K562 (cell line): ENCODE measurements at regions not wholly inside any gene's neighbourhood (a gene's known extent, or its start where the extent isn't known, plus 50 kb on each side); places are given as distances from the start of the nearest gene placed in this dataset.

Experiments
- DPF2 ChIP-seq: fragments of 450-650 bp; IDR thresholded peaks from 2 replicates; pipeline ENCODE4 v1.6.1; 2016
- EP400 ChIP-seq: fragments of 450-650 bp; IDR thresholded peaks from 2 replicates; pipeline ENCODE4 v1.6.1; 2017; ENCODE audit warnings: antibody characterized with exemption, mild to moderate bottlenecking, moderate library complexity
- HIVEP1 ChIP-seq: fragments of 250-450 bp; sonication (Bioruptor Pico); IDR thresholded peaks from 2 replicates; pipeline ENCODE4 v1.4.0; 2020; ENCODE audit warnings: mild to moderate bottlenecking
- HMGN3 ChIP-seq: IDR thresholded peaks from 2 replicates; pipeline ENCODE4 v1.6.1; 2011; ENCODE audit warnings: borderline replicate concordance, low read depth, mild to moderate bottlenecking, mixed read lengths, low read length; ENCODE audit not compliant: insufficient read length; ENCODE audit errors: extremely low read depth
- HSF4 ChIP-seq: fragments of 250-450 bp; sonication (Bioruptor Pico); IDR thresholded peaks from 2 replicates; pipeline ENCODE4 v2.1.2; 2022; ENCODE audit warnings: mild to moderate bottlenecking, moderate library complexity, borderline replicate concordance
- IFI16 ChIP-seq: fragments of 250-450 bp; sonication (Bioruptor Pico); IDR thresholded peaks from 2 replicates; pipeline ENCODE4 v2.1.2; 2022; ENCODE audit warnings: mild to moderate bottlenecking, inconsistent platforms
- KDM4B ChIP-seq, 2 experiments: fragments of 450-650 bp in 1 of 2; sonication (generic) in 1 of 2; IDR thresholded peaks; 2 replicates each; pipeline ENCODE4 v1.6.1; 2016 to 2017; ENCODE audit warnings: borderline replicate concordance in 2 of 2, antibody characterized with exemption in 1 of 2, low read depth in 1 of 2, mild to moderate bottlenecking in 1 of 2
- MIER1 ChIP-seq: fragments of 450-650 bp; IDR thresholded peaks from 2 replicates; pipeline ENCODE4 v1.6.1; 2016; ENCODE audit warnings: antibody characterized with exemption, mild to moderate bottlenecking, low read depth
- NCOA2 ChIP-seq, 2 experiments: fragments of 450-650 bp; IDR thresholded peaks; 2 replicates each; pipeline ENCODE4 v1.6.1; 2018; ENCODE audit warnings: mild to moderate bottlenecking in 2 of 2, moderate library complexity in 1 of 2; ENCODE audit not compliant: partially characterized antibody in 2 of 2
- NUFIP1 ChIP-seq: fragments of 450-650 bp; IDR thresholded peaks from 2 replicates; pipeline ENCODE4 v1.6.1; 2018; ENCODE audit not compliant: partially characterized antibody
- SMARCA4 ChIP-seq: fragments of 450-650 bp; IDR thresholded peaks from 2 replicates; pipeline ENCODE4 v1.6.1; 2016
- TRIM28 ChIP-seq: fragments of 450-650 bp; IDR thresholded peaks from 2 replicates; pipeline ENCODE4 v1.6.1; 2017
- ZNF133 ChIP-seq: fragments of 250-450 bp; sonication (Bioruptor Pico); IDR thresholded peaks from 2 replicates; pipeline ENCODE4 v1.4.0; 2020; ENCODE audit warnings: mild to moderate bottlenecking
- ZNF316 ChIP-seq: fragments of 450-650 bp; IDR thresholded peaks from 2 replicates; pipeline ENCODE4 v1.6.1; 2016
- ZNF324 ChIP-seq: fragments of 250-450 bp; sonication (Bioruptor Pico); IDR thresholded peaks from 2 replicates; pipeline ENCODE4 v1.4.0; 2020; ENCODE audit warnings: mild to moderate bottlenecking
- ZNF699 ChIP-seq: fragments of 250-450 bp; sonication (Bioruptor Pico); IDR thresholded peaks from 2 replicates; pipeline ENCODE4 v1.8.0; 2021; ENCODE audit warnings: mild to moderate bottlenecking, moderate library complexity; ENCODE audit not compliant: insufficient replicate concordance
- TF ChIP-seq, protein P1 (sequence below): IDR thresholded peaks from 3 replicates; pipeline ENCODE4 v1.6.1; 2011; ENCODE audit warnings: borderline replicate concordance, mild to moderate bottlenecking, moderate library complexity; ENCODE audit not compliant: insufficient read length; ENCODE audit errors: extremely low read depth
- TF ChIP-seq, protein P2 (sequence below): fragments of 250-450 bp; sonication (Bioruptor Pico); IDR thresholded peaks from 2 replicates; pipeline ENCODE4 v1.6.1; 2021; ENCODE audit warnings: mild to moderate bottlenecking
- TF ChIP-seq, protein P3 (sequence below): fragments of 450-650 bp; IDR thresholded peaks from 2 replicates; pipeline ENCODE4 v1.6.1; 2016; ENCODE audit warnings: low read depth

DNA sequence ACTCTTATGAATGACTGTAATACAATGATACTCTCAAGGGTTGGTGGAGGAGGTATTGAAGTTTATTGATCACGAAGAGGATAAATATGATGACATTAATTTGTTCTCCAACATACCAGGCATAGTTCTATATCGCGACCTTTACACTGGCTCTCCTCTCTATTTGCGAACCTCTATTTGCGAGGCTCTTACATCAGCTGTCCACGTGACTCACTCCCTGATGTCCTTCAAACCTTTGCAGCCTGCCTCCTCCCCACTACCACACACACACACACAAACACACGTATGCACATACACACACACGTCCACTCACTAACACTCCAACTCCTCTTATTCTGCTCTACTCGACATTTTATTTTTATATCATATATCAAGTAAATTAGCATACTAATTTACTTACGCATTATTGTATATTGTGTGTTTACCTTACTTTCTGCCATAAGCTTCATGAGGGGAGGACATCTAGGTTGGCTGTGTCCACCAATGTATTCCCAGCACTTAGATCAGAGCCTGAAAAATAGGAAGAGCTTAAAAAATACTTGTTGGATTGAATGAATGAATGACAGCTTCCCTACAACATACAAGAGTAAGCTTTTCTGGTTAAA, 53.3 kb upstream of the TNFRSF21 start (continued):
- TF ChIP-seq, protein P1, sequence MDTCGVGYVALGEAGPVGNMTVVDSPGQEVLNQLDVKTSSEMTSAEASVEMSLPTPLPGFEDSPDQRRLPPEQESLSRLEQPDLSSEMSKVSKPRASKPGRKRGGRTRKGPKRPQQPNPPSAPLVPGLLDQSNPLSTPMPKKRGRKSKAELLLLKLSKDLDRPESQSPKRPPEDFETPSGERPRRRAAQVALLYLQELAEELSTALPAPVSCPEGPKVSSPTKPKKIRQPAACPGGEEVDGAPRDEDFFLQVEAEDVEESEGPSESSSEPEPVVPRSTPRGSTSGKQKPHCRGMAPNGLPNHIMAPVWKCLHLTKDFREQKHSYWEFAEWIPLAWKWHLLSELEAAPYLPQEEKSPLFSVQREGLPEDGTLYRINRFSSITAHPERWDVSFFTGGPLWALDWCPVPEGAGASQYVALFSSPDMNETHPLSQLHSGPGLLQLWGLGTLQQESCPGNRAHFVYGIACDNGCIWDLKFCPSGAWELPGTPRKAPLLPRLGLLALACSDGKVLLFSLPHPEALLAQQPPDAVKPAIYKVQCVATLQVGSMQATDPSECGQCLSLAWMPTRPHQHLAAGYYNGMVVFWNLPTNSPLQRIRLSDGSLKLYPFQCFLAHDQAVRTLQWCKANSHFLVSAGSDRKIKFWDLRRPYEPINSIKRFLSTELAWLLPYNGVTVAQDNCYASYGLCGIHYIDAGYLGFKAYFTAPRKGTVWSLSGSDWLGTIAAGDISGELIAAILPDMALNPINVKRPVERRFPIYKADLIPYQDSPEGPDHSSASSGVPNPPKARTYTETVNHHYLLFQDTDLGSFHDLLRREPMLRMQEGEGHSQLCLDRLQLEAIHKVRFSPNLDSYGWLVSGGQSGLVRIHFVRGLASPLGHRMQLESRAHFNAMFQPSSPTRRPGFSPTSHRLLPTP, result no peak
- TF ChIP-seq ZNF324 (CRISPR knock-in tag) (no peak), EP400 (peak; percentile 67), HIVEP1 (CRISPR knock-in tag) (no peak), SMARCA4 (peak; percentile 51), HMGN3 (no peak), ZNF316 (peak; percentile 32; the same call in 1 of the 2 replicates), IFI16 (no peak), KDM4B (IDR thresholded peaks at IDR 0.05; ENCODE audit: borderline replicate concordance in 2 of 2, low read depth in 1 of 2) (no peak), NCOA2 (IDR thresholded peaks at IDR 0.05; ENCODE audit: partially characterized antibody in 2 of 2) (no peak), NUFIP1 (no peak), HSF4 (CRISPR knock-in tag) (no peak), ZNF133 (no peak), DPF2 (peak; percentile 58; the same call in 1 of the 2 replicates), MIER1 (no peak), ZNF699 (CRISPR knock-in tag) (no peak), TRIM28 (no peak)
- TF ChIP-seq, protein P2, sequence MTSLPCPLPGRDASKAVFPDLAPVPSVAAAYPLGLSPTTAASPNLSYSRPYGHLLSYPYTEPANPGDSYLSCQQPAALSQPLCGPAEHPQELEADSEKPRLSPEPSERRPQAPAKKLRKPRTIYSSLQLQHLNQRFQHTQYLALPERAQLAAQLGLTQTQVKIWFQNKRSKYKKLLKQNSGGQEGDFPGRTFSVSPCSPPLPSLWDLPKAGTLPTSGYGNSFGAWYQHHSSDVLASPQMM, result no peak
- TF ChIP-seq, protein P3, sequence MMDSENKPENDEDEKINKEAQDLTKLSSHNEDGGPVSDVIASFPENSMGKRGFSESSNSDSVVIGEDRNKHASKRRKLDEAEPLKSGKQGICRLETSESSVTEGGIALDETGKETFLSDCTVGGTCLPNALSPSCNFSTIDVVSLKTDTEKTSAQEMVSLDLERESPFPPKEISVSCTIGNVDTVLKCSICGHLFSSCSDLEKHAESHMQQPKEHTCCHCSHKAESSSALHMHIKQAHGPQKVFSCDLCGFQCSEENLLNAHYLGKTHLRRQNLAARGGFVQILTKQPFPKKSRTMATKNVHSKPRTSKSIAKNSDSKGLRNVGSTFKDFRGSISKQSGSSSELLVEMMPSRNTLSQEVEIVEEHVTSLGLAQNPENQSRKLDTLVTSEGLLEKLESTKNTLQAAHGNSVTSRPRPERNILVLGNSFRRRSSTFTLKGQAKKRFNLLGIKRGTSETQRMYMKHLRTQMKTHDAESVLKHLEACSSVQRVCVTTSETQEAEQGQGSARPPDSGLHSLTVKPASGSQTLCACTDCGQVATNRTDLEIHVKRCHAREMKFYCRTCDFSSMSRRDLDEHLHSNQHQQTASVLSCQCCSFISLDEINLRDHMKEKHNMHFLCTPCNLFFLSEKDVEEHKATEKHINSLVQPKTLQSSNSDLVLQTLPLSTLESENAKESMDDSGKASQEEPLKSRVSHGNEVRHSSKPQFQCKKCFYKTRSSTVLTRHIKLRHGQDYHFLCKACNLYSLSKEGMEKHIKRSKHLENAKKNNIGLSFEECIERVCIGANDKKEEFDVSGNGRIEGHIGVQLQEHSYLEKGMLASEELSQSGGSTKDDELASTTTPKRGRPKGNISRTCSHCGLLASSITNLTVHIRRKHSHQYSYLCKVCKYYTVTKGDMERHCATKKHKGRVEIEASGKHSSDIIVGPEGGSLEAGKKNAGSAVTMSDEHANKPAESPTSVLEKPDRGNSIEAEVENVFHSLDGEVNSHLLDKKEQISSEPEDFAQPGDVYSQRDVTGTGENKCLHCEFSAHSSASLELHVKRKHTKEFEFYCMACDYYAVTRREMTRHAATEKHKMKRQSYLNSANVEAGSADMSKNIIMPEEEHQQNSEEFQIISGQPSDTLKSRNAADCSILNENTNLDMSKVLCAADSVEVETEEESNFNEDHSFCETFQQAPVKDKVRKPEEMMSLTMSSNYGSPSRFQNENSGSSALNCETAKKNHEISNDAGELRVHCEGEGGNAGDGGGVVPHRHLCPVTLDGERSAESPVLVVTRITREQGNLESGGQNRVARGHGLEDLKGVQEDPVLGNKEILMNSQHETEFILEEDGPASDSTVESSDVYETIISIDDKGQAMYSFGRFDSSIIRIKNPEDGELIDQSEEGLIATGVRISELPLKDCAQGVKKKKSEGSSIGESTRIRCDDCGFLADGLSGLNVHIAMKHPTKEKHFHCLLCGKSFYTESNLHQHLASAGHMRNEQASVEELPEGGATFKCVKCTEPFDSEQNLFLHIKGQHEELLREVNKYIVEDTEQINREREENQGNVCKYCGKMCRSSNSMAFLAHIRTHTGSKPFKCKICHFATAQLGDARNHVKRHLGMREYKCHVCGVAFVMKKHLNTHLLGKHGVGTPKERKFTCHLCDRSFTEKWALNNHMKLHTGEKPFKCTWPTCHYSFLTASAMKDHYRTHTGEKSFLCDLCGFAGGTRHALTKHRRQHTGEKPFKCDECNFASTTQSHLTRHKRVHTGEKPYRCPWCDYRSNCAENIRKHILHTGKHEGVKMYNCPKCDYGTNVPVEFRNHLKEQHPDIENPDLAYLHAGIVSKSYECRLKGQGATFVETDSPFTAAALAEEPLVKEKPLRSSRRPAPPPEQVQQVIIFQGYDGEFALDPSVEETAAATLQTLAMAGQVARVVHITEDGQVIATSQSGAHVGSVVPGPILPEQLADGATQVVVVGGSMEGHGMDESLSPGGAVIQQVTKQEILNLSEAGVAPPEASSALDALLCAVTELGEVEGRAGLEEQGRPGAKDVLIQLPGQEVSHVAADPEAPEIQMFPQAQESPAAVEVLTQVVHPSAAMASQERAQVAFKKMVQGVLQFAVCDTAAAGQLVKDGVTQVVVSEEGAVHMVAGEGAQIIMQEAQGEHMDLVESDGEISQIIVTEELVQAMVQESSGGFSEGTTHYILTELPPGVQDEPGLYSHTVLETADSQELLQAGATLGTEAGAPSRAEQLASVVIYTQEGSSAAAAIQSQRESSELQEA, result no peak
